ENCODE measurements at regions not wholly inside any gene's neighbourhood (a gene's known extent, or its start where the extent isn't known, plus 50 kb on each side); places are given as distances from the start of the nearest gene placed in this dataset.

DNA sequence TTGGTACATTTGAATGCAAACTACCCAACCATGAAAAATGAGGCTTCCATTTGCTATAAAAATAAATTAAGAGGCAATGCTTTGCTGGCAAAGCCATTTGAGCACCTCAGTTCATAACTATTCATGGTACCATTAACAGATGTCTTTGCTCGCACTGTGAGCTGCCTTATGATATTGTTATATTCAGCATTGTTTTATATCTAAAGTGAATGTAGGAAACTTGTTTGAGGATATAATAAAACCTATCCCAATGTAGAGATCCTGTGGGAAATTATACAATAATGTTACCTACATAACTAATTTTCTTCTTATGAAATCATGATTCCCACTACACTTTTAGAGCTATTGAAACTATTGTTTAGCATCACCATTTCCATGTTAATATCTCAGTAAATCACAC lies 125.2 kb upstream of the TRAM1L1 start:
- H3K4me3 ChIP-seq: no peak overlapping the region
- no peak for DNase-seq
- intact Hi-C loops (cut with DNase I): no loop called here
- no peaks in the 10 kb centered on the region for H3K36me3 ChIP-seq
- no peak for ATAC-seq
- no peak for TF ChIP-seq POLR2A (IDR thresholded peaks at IDR 0.05)
- TF ChIP-seq, protein P1, sequence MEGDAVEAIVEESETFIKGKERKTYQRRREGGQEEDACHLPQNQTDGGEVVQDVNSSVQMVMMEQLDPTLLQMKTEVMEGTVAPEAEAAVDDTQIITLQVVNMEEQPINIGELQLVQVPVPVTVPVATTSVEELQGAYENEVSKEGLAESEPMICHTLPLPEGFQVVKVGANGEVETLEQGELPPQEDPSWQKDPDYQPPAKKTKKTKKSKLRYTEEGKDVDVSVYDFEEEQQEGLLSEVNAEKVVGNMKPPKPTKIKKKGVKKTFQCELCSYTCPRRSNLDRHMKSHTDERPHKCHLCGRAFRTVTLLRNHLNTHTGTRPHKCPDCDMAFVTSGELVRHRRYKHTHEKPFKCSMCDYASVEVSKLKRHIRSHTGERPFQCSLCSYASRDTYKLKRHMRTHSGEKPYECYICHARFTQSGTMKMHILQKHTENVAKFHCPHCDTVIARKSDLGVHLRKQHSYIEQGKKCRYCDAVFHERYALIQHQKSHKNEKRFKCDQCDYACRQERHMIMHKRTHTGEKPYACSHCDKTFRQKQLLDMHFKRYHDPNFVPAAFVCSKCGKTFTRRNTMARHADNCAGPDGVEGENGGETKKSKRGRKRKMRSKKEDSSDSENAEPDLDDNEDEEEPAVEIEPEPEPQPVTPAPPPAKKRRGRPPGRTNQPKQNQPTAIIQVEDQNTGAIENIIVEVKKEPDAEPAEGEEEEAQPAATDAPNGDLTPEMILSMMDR (IDR thresholded peaks at IDR 0.05): no peak
- H3K9me3 ChIP-seq: peaks cover 0 to 2% (median 0%) of the 10 kb centered on the region in 12 donors
- H3K27ac ChIP-seq: no peak overlapping the region
- no peaks in the 10 kb centered on the region for H3K4me1 ChIP-seq
- no peaks in the 10 kb centered on the region for H3K27me3 ChIP-seq
- 87 to 96% (median 90%) methylated on average over 1 of the region's 1 CpG for WGBS, 4 donors

DNA sequence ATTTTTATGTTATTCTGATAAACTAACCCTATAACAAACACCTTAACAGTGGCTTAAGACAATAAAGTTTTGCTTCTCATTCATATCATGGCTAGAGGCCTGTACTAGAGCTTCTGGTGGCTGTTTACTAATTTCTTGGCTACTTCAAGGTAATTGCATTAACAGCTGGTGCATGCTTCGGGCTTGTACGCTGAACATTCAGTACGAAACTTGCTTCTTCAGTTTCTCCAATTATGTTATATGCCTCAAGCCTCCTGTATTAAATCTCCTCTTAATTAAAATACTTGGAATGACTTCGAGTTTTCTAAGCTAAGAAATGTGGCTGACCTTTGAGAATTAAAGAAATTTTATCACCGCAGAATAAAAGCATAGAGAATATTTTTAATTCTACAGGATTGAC lies 138.9 kb upstream of the TRAM1L1 start:
- Histone ChIP-seq H3K4me3 (no peak overlapping the region), H3K9me3 (peaks cover 0 to 4% (median 0%) of the 10 kb centered on the region in 12 donors), H3K27ac (no peak overlapping the region), H3K27me3 (no peaks in the 10 kb centered on the region), H3K4me1 (no peaks in the 10 kb centered on the region), H3K36me3 (no peaks in the 10 kb centered on the region)
- TF ChIP-seq POLR2A (IDR thresholded peaks at IDR 0.05): no peak
- TF ChIP-seq, protein P1 (IDR thresholded peaks at IDR 0.05): no peak
- DNase-seq: no peak
- no peak for ATAC-seq
- 61 to 72% (median 69%) methylated on average over 5 of the region's 5 CpGs for WGBS, 4 donors
- intact Hi-C loops (cut with DNase I): no loop called here

DNA sequence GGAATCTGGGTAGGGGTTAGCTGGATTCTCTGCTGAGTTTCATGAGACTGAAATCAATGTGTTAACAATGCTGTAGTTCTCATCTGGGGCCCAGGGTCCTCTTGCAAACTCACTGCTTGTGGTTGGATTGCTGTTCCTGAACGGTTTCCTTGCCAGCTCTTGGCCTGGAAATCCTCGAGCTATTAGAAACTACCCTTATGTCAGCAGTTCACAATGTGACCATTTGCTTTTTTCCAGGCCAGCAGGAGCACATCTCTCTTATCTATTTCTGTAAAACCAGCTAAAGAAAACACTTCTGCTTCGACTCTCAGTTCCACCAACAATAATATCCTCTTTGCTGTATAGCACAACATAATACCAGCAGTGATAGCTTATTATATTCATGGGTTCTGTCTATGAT lies 140.1 kb upstream of the TRAM1L1 start:
- no peaks in the 10 kb centered on the region for H3K27me3 ChIP-seq
- H3K27ac ChIP-seq: no peak overlapping the region
- no peak overlapping the region for H3K4me3 ChIP-seq
- intact Hi-C loops (cut with DNase I): no loop called here
- TF ChIP-seq POLR2A (IDR thresholded peaks at IDR 0.05): no peak
- TF ChIP-seq, protein P1 (IDR thresholded peaks at IDR 0.05): no peak
- ATAC-seq (no peak), DNase-seq (no peak)
- peaks cover 0 to 4% (median 0%) of the 10 kb centered on the region in 12 donors for H3K9me3 ChIP-seq
- H3K4me1 ChIP-seq: no peaks in the 10 kb centered on the region
- 4 to 8% (median 6%) methylated on average over 3 of the region's 3 CpGs for WGBS, 4 donors
- no peaks in the 10 kb centered on the region for H3K36me3 ChIP-seq

DNA sequence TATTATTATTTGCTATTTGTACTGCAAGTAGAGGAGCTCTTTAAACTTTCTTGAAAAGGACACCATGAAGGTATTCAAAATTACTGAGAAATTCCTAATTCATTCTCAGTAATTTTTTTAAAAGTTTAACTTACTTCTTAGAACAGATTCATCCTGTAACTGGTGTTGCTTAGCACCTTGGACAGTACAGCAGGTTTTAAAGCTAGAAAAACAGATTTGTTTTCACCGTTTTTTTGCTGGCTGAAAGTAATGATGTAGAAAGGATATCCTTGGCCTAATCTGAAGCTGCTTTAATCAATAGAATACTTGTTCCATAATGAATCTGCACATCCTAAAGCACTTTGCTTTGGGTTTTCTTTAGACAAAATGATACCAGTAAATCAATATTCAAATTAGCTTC lies 142.5 kb upstream of the TRAM1L1 start:
- Histone ChIP-seq H3K9me3 (no peaks in the 10 kb centered on the region), H3K27ac (no peak overlapping the region), H3K36me3 (no peaks in the 10 kb centered on the region), H3K27me3 (no peaks in the 10 kb centered on the region), H3K4me3 (no peak overlapping the region), H3K4me1 (no peaks in the 10 kb centered on the region)
- DNase-seq (no peak), ATAC-seq (no peak)
- 53 to 67% (median 57%) methylated on average over 1 of the region's 1 CpG for WGBS, 4 donors
- intact Hi-C loops (cut with DNase I): no loop called here
- TF ChIP-seq, protein P1 (IDR thresholded peaks at IDR 0.05): no peak
- no peak for TF ChIP-seq POLR2A (IDR thresholded peaks at IDR 0.05)
